IPS-20b (cell line): ENCODE measurements at regions not wholly inside any gene's neighbourhood (a gene's known extent, or its start where the extent isn't known, plus 50 kb on each side); places are given as distances from the start of the nearest gene placed in this dataset.

ENCODE experiments used
- H3K27ac ChIP-seq: one replicate; pipeline ENCODE4 v1.5.1; 2013; ENCODE audit warnings: low read length
- H3K27me3 ChIP-seq: 2 replicates; pipeline ENCODE4 v1.6.1; 2013; ENCODE audit warnings: mild to moderate bottlenecking, low read length, inconsistent platforms; ENCODE audit not compliant: insufficient read depth
- H3K36me3 ChIP-seq: 2 replicates; pipeline ENCODE4 v1.6.1; 2013; ENCODE audit warnings: low read depth, mild to moderate bottlenecking, inconsistent platforms, low read length, moderate library complexity; ENCODE audit not compliant: insufficient read depth
- H3K4me1 ChIP-seq: 2 replicates; pipeline ENCODE4 v1.6.1; 2013; ENCODE audit warnings: mild to moderate bottlenecking, control low read depth, inconsistent platforms, low read length, moderate library complexity; ENCODE audit not compliant: insufficient read depth
- H3K4me3 ChIP-seq: 2 replicates; pipeline ENCODE4 v1.5.1; 2013; ENCODE audit warnings: mild to moderate bottlenecking, low read length, inconsistent platforms
- H3K9ac ChIP-seq: 2 replicates; pipeline ENCODE4 v1.6.1; 2013; ENCODE audit warnings: low read depth, mild to moderate bottlenecking, inconsistent platforms, low read length, moderate library complexity
- H3K9me3 ChIP-seq: 2 replicates; pipeline ENCODE4 v1.6.1; 2013; ENCODE audit warnings: mild to moderate bottlenecking, low read depth, low read length, inconsistent platforms; ENCODE audit not compliant: insufficient read depth

- H3K27me3 ChIP-seq, result no peaks in the 10 kb centered on the region
- no peak overlapping the region for H3K27ac ChIP-seq
- H3K4me3 ChIP-seq, result no peak overlapping the region
- H3K9me3 ChIP-seq, result no peaks in the 10 kb centered on the region
- no peaks in the 10 kb centered on the region for H3K36me3 ChIP-seq
- no peak overlapping the region for H3K9ac ChIP-seq
- no peaks in the 10 kb centered on the region for H3K4me1 ChIP-seq
Measured at GRCh38 chr2:83573060-83573459, 886.0 kb downstream of the SUCLG1 start.

GRCh38 chr2:83572400-83572799 is 886.7 kb downstream of the SUCLG1 start:
- Histone ChIP-seq H3K9ac (no peak overlapping the region), H3K4me1 (no peaks in the 10 kb centered on the region), H3K27ac (no peak overlapping the region), H3K27me3 (no peaks in the 10 kb centered on the region), H3K36me3 (no peaks in the 10 kb centered on the region), H3K4me3 (no peak overlapping the region), H3K9me3 (no peaks in the 10 kb centered on the region)

GRCh38 chr2:83567551-83567950 is 891.5 kb downstream of the SUCLG1 start:
- no peaks in the 10 kb centered on the region for H3K27me3 ChIP-seq
- H3K4me1 ChIP-seq, result no peaks in the 10 kb centered on the region
- H3K4me3 ChIP-seq, result no peak overlapping the region
- no peaks in the 10 kb centered on the region for H3K9me3 ChIP-seq
- H3K27ac ChIP-seq, result no peak overlapping the region
- no peak overlapping the region for H3K9ac ChIP-seq
- H3K36me3 ChIP-seq, result no peaks in the 10 kb centered on the region

GRCh38 chr2:83565626-83566025 is 893.5 kb downstream of the SUCLG1 start:
- H3K36me3 ChIP-seq, result no peaks in the 10 kb centered on the region
- no peak overlapping the region for H3K27ac ChIP-seq
- no peaks in the 10 kb centered on the region for H3K9me3 ChIP-seq
- no peaks in the 10 kb centered on the region for H3K27me3 ChIP-seq
- H3K4me1 ChIP-seq, result no peaks in the 10 kb centered on the region
- H3K4me3 ChIP-seq, result no peak overlapping the region
- H3K9ac ChIP-seq, result no peak overlapping the region

GRCh38 chr2:83565181-83565580 is 893.9 kb downstream of the SUCLG1 start:
- no peak overlapping the region for H3K4me3 ChIP-seq
- H3K4me1 ChIP-seq, result no peaks in the 10 kb centered on the region
- no peaks in the 10 kb centered on the region for H3K9me3 ChIP-seq
- no peaks in the 10 kb centered on the region for H3K36me3 ChIP-seq
- H3K27me3 ChIP-seq, result no peaks in the 10 kb centered on the region
- no peak overlapping the region for H3K9ac ChIP-seq
- no peak overlapping the region for H3K27ac ChIP-seq

- no peaks in the 10 kb centered on the region for H3K9me3 ChIP-seq
- H3K9ac ChIP-seq, result no peak overlapping the region
- no peak overlapping the region for H3K27ac ChIP-seq
- H3K36me3 ChIP-seq, result no peaks in the 10 kb centered on the region
- no peaks in the 10 kb centered on the region for H3K27me3 ChIP-seq
- no peak overlapping the region for H3K4me3 ChIP-seq
- H3K4me1 ChIP-seq, result no peaks in the 10 kb centered on the region
Measured at GRCh38 chr2:83561592-83561991, 897.5 kb downstream of the SUCLG1 start.

GRCh38 chr2:83536556-83536955 is 922.5 kb downstream of the SUCLG1 start:
- Histone ChIP-seq H3K9me3 (no peaks in the 10 kb centered on the region), H3K4me3 (0 out of 2 replicates have a peak overlapping the region, but pooled peaks have one; percentile 18), H3K27ac (no peak overlapping the region), H3K4me1 (peaks cover 6% of the 10 kb centered on the region; the same call in 1 of the 2 replicates), H3K9ac (no peak overlapping the region), H3K36me3 (no peaks in the 10 kb centered on the region), H3K27me3 (no peaks in the 10 kb centered on the region)

GRCh38 chr2:83534416-83534815 is 924.7 kb downstream of the SUCLG1 start:
- Histone ChIP-seq H3K27me3 (no peaks in the 10 kb centered on the region), H3K36me3 (no peaks in the 10 kb centered on the region), H3K9ac (no peak overlapping the region), H3K27ac (no peak overlapping the region), H3K9me3 (no peaks in the 10 kb centered on the region), H3K4me3 (no peak overlapping the region), H3K4me1 (peaks cover 6% of the 10 kb centered on the region; the same call in 1 of the 2 replicates)

GRCh38 chr2:83531206-83531826 is 927.8 kb downstream of the SUCLG1 start:
- Histone ChIP-seq H3K27ac (no peak overlapping the region), H3K4me1 (peaks cover 2% of the 10 kb centered on the region; the same call in 1 of the 2 replicates), H3K9ac (no peak overlapping the region), H3K27me3 (no peaks in the 10 kb centered on the region), H3K36me3 (no peaks in the 10 kb centered on the region), H3K4me3 (no peak overlapping the region), H3K9me3 (no peaks in the 10 kb centered on the region)

GRCh38 chr2:83528767-83529166 is 930.3 kb downstream of the SUCLG1 start:
- Histone ChIP-seq H3K4me1 (no peaks in the 10 kb centered on the region), H3K4me3 (no peak overlapping the region), H3K27me3 (no peaks in the 10 kb centered on the region), H3K36me3 (no peaks in the 10 kb centered on the region), H3K9ac (no peak overlapping the region), H3K27ac (no peak overlapping the region), H3K9me3 (no peaks in the 10 kb centered on the region)

- no peak overlapping the region for H3K9ac ChIP-seq
- H3K4me3 ChIP-seq, result no peak overlapping the region
- H3K27me3 ChIP-seq, result no peaks in the 10 kb centered on the region
- no peaks in the 10 kb centered on the region for H3K4me1 ChIP-seq
- H3K27ac ChIP-seq, result no peak overlapping the region
- H3K36me3 ChIP-seq, result no peaks in the 10 kb centered on the region
- H3K9me3 ChIP-seq, result no peaks in the 10 kb centered on the region
Measured at GRCh38 chr2:83522891-83523493, 936.1 kb downstream of the SUCLG1 start.

GRCh38 chr2:83517727-83518368 is 941.2 kb downstream of the SUCLG1 start:
- no peak overlapping the region for H3K27ac ChIP-seq
- H3K27me3 ChIP-seq, result no peaks in the 10 kb centered on the region
- no peak overlapping the region for H3K4me3 ChIP-seq
- no peak overlapping the region for H3K9ac ChIP-seq
- no peaks in the 10 kb centered on the region for H3K36me3 ChIP-seq
- no peaks in the 10 kb centered on the region for H3K4me1 ChIP-seq
- H3K9me3 ChIP-seq, result no peaks in the 10 kb centered on the region
